HEK293T (cell line): ENCODE measurements at regions not wholly inside any gene's neighbourhood (a gene's known extent, or its start where the extent isn't known, plus 50 kb on each side); places are given as distances from the start of the nearest gene placed in this dataset.
"Not testable (repeated sequence)": the region's sequence is repeated elsewhere in the genome, so short reads cannot be mapped to it uniquely, and the experiment has no call there.

Source experiments
- CTCF ChIA-PET: fragments of 350-600 bp; formaldehyde crosslinking; extraction: SDS; loops from one replicate; lab custom pipeline; 2021; ENCODE audit warnings: antibody characterized with exemption, inconsistent platforms; lab: Yijun Ruan, JAX
- POLR2A ChIA-PET: fragments of 350-600 bp; formaldehyde crosslinking; extraction: SDS; loops from one replicate; lab custom pipeline; 2020; ENCODE audit warnings: antibody characterized with exemption, inconsistent platforms; lab: Yijun Ruan, JAX
- DNase-seq: peaks from one replicate; pipeline ENCODE4 v3.0.0; 2012; ENCODE audit warnings: mixed read lengths; ENCODE audit errors: extremely low spot score
- ARNT ChIP-seq: fragments of 450-650 bp; IDR thresholded peaks from 2 replicates; pipeline ENCODE4 v1.6.1; 2017; ENCODE audit warnings: mild to moderate bottlenecking
- BHLHE40 ChIP-seq: fragments of 450-650 bp; IDR thresholded peaks from 2 replicates; pipeline ENCODE4 v1.6.1; 2016; ENCODE audit warnings: mild to moderate bottlenecking, moderate library complexity, borderline replicate concordance
- CTBP1 ChIP-seq: fragments of 450-650 bp; IDR thresholded peaks from 2 replicates; pipeline ENCODE4 v1.6.1; 2016; ENCODE audit warnings: borderline replicate concordance
- ELF4 ChIP-seq: fragments of 450-650 bp; IDR thresholded peaks from 2 replicates; pipeline ENCODE4 v1.6.1; 2017; ENCODE audit warnings: antibody characterized with exemption
- FOXA1 ChIP-seq: fragments of 450-650 bp; IDR thresholded peaks from 2 replicates; pipeline ENCODE4 v1.6.1; 2016; ENCODE audit warnings: mild to moderate bottlenecking
- FOXK2 ChIP-seq: fragments of 450-650 bp; IDR thresholded peaks from 2 replicates; pipeline ENCODE4 v1.6.1; 2016; ENCODE audit warnings: mild to moderate bottlenecking
- FOXM1 ChIP-seq: fragments of 450-650 bp; IDR thresholded peaks from 2 replicates; pipeline ENCODE4 v1.6.1; 2017; ENCODE audit warnings: mild to moderate bottlenecking, borderline replicate concordance
- HDGF ChIP-seq: fragments of 450-650 bp; IDR thresholded peaks from 2 replicates; pipeline ENCODE4 v1.6.1; 2017; ENCODE audit warnings: antibody characterized with exemption, borderline replicate concordance
- L3MBTL2 ChIP-seq: fragments of 450-650 bp; conservative IDR thresholded peaks from 2 replicates; pipeline ENCODE4 v1.6.1; 2016; ENCODE audit warnings: mild to moderate bottlenecking
- LEF1 ChIP-seq: fragments of 450-650 bp; IDR thresholded peaks from 2 replicates; pipeline ENCODE4 v1.6.1; 2017; ENCODE audit warnings: mild to moderate bottlenecking, borderline replicate concordance
- NFRKB ChIP-seq: fragments of 450-650 bp; IDR thresholded peaks from 2 replicates; pipeline ENCODE4 v1.6.1; 2016; ENCODE audit warnings: mild to moderate bottlenecking, moderate library complexity
- SP1 ChIP-seq: fragments of 450-650 bp; IDR thresholded peaks from 2 replicates; pipeline ENCODE4 v1.6.1; 2017
- SUZ12 ChIP-seq: fragments of 450-650 bp; IDR thresholded peaks from 2 replicates; pipeline ENCODE4 v1.6.1; 2016; ENCODE audit warnings: mild to moderate bottlenecking
- TARDBP ChIP-seq: fragments of 450-650 bp; IDR thresholded peaks from 2 replicates; pipeline ENCODE4 v1.6.1; 2016
- ZNF384 ChIP-seq: fragments of 450-650 bp; IDR thresholded peaks from 2 replicates; pipeline ENCODE4 v1.6.1; 2016
- TF ChIP-seq, protein P1 (sequence below): fragments of 450-650 bp; IDR thresholded peaks from 2 replicates; pipeline ENCODE4 v1.6.1; 2016

DNA sequence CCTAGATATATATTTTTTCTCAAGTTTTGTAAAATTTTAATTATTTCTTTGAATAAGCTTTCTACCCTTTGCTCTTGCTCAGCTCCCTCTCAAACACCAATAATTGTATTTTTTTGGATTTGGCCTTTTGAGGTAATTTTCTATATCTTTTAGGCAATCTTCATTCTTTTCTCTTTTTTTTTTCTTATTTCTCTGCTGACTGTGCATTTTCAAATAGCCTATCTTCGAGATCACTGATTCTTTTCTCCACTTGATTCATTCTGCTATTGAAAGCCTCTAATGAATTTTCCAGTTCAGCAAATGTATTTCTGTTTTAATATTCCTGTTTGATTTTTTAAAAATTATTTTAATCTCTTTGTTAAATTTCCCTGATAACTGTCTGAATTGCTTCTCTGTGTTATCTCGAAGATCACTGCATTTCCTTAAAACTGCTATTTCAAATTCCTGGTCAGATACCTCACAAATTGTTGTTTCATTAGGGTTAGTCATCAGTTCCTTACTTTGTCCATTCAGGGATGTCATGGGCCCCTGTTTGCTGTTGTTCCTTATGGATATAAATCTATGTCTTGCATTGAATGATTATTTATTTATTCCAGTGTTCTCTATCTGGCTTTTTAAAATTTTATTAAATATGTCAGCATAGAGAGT is 100.1 kb upstream of the UNC5B start:
- TF ChIP-seq ZNF384 = no peak
- TF ChIP-seq SUZ12 = no peak
- TF ChIP-seq HDGF = no peak
- TF ChIP-seq ELF4 = no peak
- no peak for TF ChIP-seq SP1
- TF ChIP-seq FOXK2 = no peak
- no peak for TF ChIP-seq L3MBTL2
- no peak for TF ChIP-seq FOXA1
- TF ChIP-seq FOXM1 = no peak
- TF ChIP-seq TARDBP = no peak
- no peak for TF ChIP-seq ARNT
- TF ChIP-seq, protein P1, sequence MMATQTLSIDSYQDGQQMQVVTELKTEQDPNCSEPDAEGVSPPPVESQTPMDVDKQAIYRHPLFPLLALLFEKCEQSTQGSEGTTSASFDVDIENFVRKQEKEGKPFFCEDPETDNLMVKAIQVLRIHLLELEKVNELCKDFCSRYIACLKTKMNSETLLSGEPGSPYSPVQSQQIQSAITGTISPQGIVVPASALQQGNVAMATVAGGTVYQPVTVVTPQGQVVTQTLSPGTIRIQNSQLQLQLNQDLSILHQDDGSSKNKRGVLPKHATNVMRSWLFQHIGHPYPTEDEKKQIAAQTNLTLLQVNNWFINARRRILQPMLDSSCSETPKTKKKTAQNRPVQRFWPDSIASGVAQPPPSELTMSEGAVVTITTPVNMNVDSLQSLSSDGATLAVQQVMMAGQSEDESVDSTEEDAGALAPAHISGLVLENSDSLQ = no peak
- TF ChIP-seq LEF1 = no peak
- TF ChIP-seq NFRKB = no peak
- TF ChIP-seq BHLHE40 = no peak
- TF ChIP-seq CTBP1 = no peak
- CTCF ChIA-PET = no interaction called here
- no peak for DNase-seq
- POLR2A ChIA-PET = no interaction called here

DNA sequence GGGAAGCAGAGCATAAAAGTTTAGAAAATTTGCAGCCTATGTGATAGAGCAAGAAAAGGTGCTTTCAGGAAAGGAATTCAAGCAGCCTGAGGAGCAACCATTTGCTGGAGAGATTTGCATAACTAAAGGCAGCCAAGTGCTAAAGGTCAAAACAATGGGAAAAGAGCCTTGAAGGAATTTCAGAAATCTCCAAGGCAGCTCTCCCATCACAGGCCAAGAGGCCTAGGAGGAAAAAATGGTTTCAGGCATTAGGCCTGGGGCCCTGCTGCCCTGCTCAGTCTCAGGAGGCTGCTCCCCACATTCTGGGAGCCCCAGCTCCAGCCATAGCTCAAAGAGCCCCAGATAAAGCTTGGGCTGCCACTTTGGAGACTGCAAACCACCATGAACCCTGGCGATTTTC is 95.9 kb upstream of the UNC5B start:
- ChIA-PET CTCF (no interaction called here), POLR2A (no interaction called here)
- no peak for DNase-seq
- no peak for TF ChIP-seq FOXK2
- TF ChIP-seq BHLHE40 = no peak
- TF ChIP-seq FOXA1 = no peak
- no peak for TF ChIP-seq ELF4
- TF ChIP-seq LEF1 = no peak
- TF ChIP-seq L3MBTL2 = no peak
- TF ChIP-seq ARNT = no peak
- no peak for TF ChIP-seq FOXM1
- TF ChIP-seq SP1 = no peak
- no peak for TF ChIP-seq ZNF384
- no peak for TF ChIP-seq HDGF
- TF ChIP-seq, protein P1 = no peak
- no peak for TF ChIP-seq TARDBP
- TF ChIP-seq NFRKB = no peak
- no peak for TF ChIP-seq SUZ12
- no peak for TF ChIP-seq CTBP1

DNA sequence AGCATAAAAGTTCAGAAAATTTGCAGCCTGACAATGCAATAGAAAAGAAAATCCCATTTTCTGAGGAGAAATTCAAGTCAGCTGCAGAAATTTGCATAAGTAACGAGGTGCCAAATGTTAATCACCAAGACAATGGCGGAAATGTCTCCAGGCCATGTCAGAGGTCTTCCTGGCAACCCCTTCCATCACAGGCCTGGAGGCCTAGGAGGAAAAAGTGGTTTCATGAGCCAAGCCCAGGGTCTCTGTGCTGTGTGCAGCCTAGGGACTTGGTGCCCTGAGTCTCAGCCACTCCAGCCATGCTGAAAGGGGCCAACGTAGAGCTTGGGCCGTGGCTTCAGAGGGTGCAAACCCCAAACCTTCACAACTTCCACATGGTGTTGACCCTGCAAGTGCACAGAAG is 94.8 kb upstream of the UNC5B start:
- CTCF ChIA-PET, POLR2A ChIA-PET, DNase-seq: not testable (repeated sequence)

DNA sequence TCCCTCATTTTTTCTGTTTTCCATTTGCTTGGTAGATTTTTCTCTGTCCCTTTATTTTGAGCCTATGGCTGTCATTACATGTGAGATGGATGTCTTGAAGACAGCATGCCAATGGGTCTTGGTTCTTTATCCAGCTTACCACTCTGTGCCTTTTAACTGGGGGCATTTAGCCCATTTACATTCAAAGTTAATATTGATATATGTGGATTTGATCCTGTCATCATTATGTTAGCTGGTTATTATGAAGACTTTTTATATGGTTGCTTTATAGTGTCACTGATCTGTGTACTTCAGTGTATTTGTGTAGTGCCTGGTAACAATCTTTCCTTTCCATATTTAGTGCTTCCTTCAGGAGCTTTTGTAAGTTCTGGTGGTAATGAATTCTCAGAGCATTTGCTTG is 89.3 kb upstream of the UNC5B start:
- CTCF ChIA-PET = no interaction called here
- no peak for TF ChIP-seq ELF4
- no peak for TF ChIP-seq SP1
- TF ChIP-seq L3MBTL2 = no peak
- no peak for TF ChIP-seq ARNT
- TF ChIP-seq SUZ12 = no peak
- TF ChIP-seq NFRKB = no peak
- TF ChIP-seq LEF1 = no peak
- no peak for TF ChIP-seq FOXM1
- TF ChIP-seq TARDBP = no peak
- TF ChIP-seq ZNF384 = no peak
- TF ChIP-seq BHLHE40 = no peak
- no peak for DNase-seq
- POLR2A ChIA-PET = no interaction called here

DNA sequence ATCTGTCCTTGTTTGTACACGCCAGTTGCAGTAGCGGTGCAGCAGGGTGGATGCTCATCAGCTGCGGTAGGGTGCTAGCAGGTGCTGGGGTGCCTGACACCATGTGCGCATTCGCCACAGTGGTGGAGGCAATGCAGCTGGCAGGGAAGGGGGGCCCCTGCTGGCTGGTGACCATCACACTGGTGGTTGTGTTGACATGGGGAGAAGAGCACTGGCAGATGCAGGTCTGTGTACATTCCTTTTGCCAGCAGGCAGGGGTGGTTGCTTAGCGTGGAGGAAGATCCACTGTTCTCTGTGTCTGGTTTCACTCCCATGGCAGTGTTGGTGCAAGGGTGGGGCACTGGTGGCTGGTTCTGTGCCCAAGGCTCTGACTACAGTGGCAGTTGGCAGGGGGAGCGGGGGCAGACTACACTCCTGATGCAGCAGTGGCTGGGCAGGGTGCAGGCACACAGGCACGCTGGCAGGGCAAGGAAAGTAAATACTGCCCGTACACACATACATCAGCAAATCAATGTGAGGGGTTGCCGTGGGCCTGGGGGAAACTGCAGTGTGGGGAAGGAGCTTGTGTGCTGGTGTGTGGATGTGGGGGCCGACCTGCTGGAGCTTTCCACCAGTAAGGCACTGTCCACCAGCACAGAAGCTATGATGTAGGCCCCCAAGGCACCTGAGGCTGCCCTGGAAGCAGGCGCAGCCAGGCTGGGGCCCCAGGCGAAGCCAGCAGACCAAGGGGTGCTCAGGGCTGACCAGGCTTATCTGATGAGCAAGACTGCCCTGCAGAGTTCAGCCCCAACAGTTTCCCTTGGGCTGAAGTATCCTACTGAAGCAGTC is 87.2 kb upstream of the UNC5B start:
- no peak for TF ChIP-seq ARNT
- no peak for TF ChIP-seq TARDBP
- TF ChIP-seq FOXK2 = no peak
- TF ChIP-seq, protein P1 = no peak
- ChIA-PET POLR2A (no interaction called here), CTCF (no interaction called here)
- no peak for DNase-seq

DNA sequence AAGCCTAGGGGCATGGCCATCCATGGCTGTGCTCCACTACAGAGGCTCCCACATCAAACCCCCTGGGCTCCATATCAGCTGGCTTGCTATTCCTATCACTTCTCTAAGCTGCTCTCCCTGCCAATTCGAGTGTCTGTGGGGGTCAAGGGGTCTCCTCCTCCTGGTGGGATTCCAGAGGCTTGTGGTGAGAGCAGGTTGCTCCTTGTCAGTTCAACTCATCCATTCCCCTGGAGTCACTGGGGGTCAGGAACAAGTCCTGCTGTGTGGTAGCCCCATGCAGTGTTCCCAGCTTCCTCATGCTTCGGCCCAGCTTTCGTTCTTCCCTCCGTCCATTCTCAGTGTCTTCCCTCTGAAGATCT is 86.6 kb upstream of the UNC5B start:
- CTCF ChIA-PET = interaction anchor here (0.6 kb wide), 1 partner anchor 223 kb away, joined by 3 read pairs; no protein-coding TSS in a partner anchor
- POLR2A ChIA-PET = no interaction called here
- TF ChIP-seq SP1 (no peak), ZNF384 (no peak), CTBP1 (no peak), LEF1 (no peak), NFRKB (no peak), HDGF (no peak), FOXK2 (no peak), SUZ12 (no peak), FOXA1 (no peak), ELF4 (no peak), BHLHE40 (no peak), FOXM1 (no peak), TARDBP (no peak), ARNT (no peak)
- TF ChIP-seq, protein P1 = no peak
- DNase-seq = no peak
